ENCODE measurements at regions not wholly inside any gene's neighbourhood (a gene's known extent, or its start where the extent isn't known, plus 50 kb on each side); places are given as distances from the start of the nearest gene placed in this dataset.

DNA sequence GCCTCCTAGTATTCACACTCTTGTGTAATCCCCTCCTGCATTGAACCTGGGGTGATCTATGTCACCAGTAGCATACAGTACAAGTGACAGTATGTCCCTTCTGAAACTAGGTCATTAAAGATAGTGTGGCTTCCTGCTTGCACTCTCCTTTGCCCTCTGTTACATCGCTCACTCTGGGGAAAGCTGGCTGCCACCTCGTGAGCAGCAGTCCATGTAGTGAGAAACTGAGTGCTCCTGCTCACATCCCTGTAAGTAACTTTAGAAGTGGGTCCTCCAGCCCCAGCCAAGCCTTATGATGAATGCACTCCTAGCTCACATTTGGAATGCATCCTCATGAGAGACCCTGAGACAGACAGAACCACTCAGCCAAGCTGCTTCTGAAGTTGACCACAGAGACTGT, 89.8 kb upstream of the TNIP3 start:
- TF ChIP-seq, protein P1, sequence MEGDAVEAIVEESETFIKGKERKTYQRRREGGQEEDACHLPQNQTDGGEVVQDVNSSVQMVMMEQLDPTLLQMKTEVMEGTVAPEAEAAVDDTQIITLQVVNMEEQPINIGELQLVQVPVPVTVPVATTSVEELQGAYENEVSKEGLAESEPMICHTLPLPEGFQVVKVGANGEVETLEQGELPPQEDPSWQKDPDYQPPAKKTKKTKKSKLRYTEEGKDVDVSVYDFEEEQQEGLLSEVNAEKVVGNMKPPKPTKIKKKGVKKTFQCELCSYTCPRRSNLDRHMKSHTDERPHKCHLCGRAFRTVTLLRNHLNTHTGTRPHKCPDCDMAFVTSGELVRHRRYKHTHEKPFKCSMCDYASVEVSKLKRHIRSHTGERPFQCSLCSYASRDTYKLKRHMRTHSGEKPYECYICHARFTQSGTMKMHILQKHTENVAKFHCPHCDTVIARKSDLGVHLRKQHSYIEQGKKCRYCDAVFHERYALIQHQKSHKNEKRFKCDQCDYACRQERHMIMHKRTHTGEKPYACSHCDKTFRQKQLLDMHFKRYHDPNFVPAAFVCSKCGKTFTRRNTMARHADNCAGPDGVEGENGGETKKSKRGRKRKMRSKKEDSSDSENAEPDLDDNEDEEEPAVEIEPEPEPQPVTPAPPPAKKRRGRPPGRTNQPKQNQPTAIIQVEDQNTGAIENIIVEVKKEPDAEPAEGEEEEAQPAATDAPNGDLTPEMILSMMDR (IDR thresholded peaks at IDR 0.05; ENCODE audit: low read depth, low read length): no peak
- TF ChIP-seq MYC (IDR thresholded peaks at IDR 0.05; ENCODE audit: low read depth, low read length): no peak
